H1 (cell line): ENCODE measurements at regions not wholly inside any gene's neighbourhood (a gene's known extent, or its start where the extent isn't known, plus 50 kb on each side); places are given as distances from the start of the nearest gene placed in this dataset.

Source experiments
- CTCF ChIA-PET: fragments of 300-600 bp; sonication (Branson Sonifier 250); formaldehyde crosslinking; loops from one replicate; lab custom pipeline; 2021; ENCODE audit not compliant: partially characterized antibody; lab: Charles Lee
- POLR2A ChIA-PET: fragments of 300-600 bp; sonication (Branson Sonifier 250); formaldehyde crosslinking; loops from one replicate; lab custom pipeline; 2021; ENCODE audit warnings: inconsistent platforms; ENCODE audit not compliant: partially characterized antibody; lab: Charles Lee
- DNase-seq, 2 experiments: peaks; one replicate each; pipeline versions ENCODE4 v3.0.0 to v3.0.0-alpha.2; 2010 to 2022; ENCODE audit warnings: low spot score in 2 of 2, low read depth in 1 of 2, mixed read lengths in 1 of 2
- FAIRE-seq: peaks from 2 replicates; lab custom pipeline; 2011; peaks lifted over from hg19 to GRCh38; lab: Jason Lieb, UNC
- H2AFZ ChIP-seq: 2 replicates; pipeline ENCODE4 v1.8.1; 2012; ENCODE audit warnings: low read length, inconsistent platforms
- H2AK5ac ChIP-seq: 2 replicates; pipeline ENCODE4 v1.6.1; 2013; ENCODE audit warnings: low read depth, low read length
- H2BK120ac ChIP-seq: replicated peaks from 2 replicates; pipeline ENCODE3; 2013; ENCODE audit warnings: low read depth, low read length, inconsistent platforms
- H2BK12ac ChIP-seq: 2 replicates; pipeline ENCODE4 v1.6.1; 2013; ENCODE audit warnings: low read depth, low read length
- H2BK15ac ChIP-seq: 2 replicates; pipeline ENCODE4 v1.6.1; 2013; ENCODE audit warnings: low read length
- H2BK20ac ChIP-seq: 2 replicates; pipeline ENCODE4 v1.6.1; 2013; ENCODE audit warnings: low read length
- H2BK5ac ChIP-seq: 2 replicates; pipeline ENCODE4 v1.6.1; 2013; ENCODE audit warnings: low read depth, low read length
- H3K14ac ChIP-seq: 2 replicates; pipeline ENCODE4 v1.6.1; 2013; ENCODE audit warnings: inconsistent platforms; ENCODE audit not compliant: insufficient read length
- H3K18ac ChIP-seq: 2 replicates; pipeline ENCODE4 v1.6.1; 2013; ENCODE audit warnings: low read length; ENCODE audit errors: extremely low read depth
- H3K23ac ChIP-seq: 2 replicates; pipeline ENCODE4 v1.6.1; 2013; ENCODE audit warnings: inconsistent platforms; ENCODE audit not compliant: insufficient read length
- H3K23me2 ChIP-seq: 2 replicates; pipeline ENCODE4 v1.6.1; 2013; ENCODE audit warnings: low read depth, low read length
- H3K27ac ChIP-seq: 2 replicates; pipeline ENCODE4 v1.6.1; 2011; ENCODE audit warnings: low read depth, low read length, inconsistent platforms
- H3K27me3 ChIP-seq, 4 experiments: replicated peaks in 1 of 4; 1 replicate in 1 of 4; 2 replicates in 3 of 4; pipeline versions ENCODE4 v1.6.1 to v1.8.1; 2011 to 2013; ENCODE audit warnings: low read length in 3 of 4, mild to moderate bottlenecking in 3 of 4, inconsistent platforms in 2 of 4, mixed read lengths in 2 of 4, moderate library complexity in 1 of 4; ENCODE audit not compliant: control insufficient read depth in 3 of 4, insufficient read depth in 3 of 4; ENCODE audit errors: extremely low read depth in 1 of 4
- H3K36me3 ChIP-seq, 4 experiments: 2 replicates each; pipeline versions ENCODE4 v1.6.1 to v1.8.1; 2011 to 2013; ENCODE audit warnings: mild to moderate bottlenecking in 4 of 4, low read length in 3 of 4, moderate library complexity in 2 of 4, control low read depth in 1 of 4, inconsistent platforms in 1 of 4; ENCODE audit not compliant: insufficient read depth in 4 of 4, control insufficient read depth in 2 of 4
- H3K4ac ChIP-seq: replicated peaks from 2 replicates; pipeline ENCODE3; 2013; ENCODE audit warnings: low read length, low read depth, mixed read lengths, inconsistent platforms; ENCODE audit not compliant: insufficient read length
- H3K4me1 ChIP-seq, 4 experiments: replicated peaks in 1 of 4; 1 replicate in 1 of 4; 2 replicates in 3 of 4; pipeline versions ENCODE4 v1.6.1 to v1.8.1; 2011 to 2013; ENCODE audit warnings: low read length in 3 of 4, inconsistent platforms in 2 of 4, mixed read lengths in 1 of 4; ENCODE audit not compliant: insufficient read depth in 4 of 4, control insufficient read depth in 3 of 4
- H3K4me2 ChIP-seq, 2 experiments: 2 replicates each; pipeline versions ENCODE4 v1.6.1 to v1.8.1; 2011 to 2013; ENCODE audit warnings: low read depth in 2 of 2, low read length in 2 of 2, control low read depth in 1 of 2, inconsistent platforms in 1 of 2, mild to moderate bottlenecking in 1 of 2; ENCODE audit not compliant: insufficient read depth in 1 of 2
- H3K4me3 ChIP-seq, 4 experiments: fragments of 200-600, 300-600 bp in 1 of 4; sonication (generic), shearing (Covaris generic), sonication (Bioruptor Twin) in 1 of 4; 2 replicates each; pipeline versions ENCODE4 v1.5.1 to v1.8.1; 2011 to 2016; ENCODE audit warnings: low read length in 4 of 4, low read depth in 3 of 4, control low read depth in 2 of 4, inconsistent platforms in 2 of 4, mild to moderate bottlenecking in 2 of 4, mixed read lengths in 1 of 4, moderate library complexity in 1 of 4; ENCODE audit not compliant: insufficient read depth in 2 of 4; ENCODE audit errors: extremely low read depth in 1 of 4
- H3K56ac ChIP-seq: replicated peaks from 2 replicates; pipeline ENCODE3; 2013; ENCODE audit warnings: low read depth, mild to moderate bottlenecking, mixed read lengths, low read length, inconsistent platforms; ENCODE audit not compliant: insufficient read length
- H3K79me1 ChIP-seq: 2 replicates; pipeline ENCODE4 v1.6.1; 2013; ENCODE audit warnings: low read depth, low read length, control low read depth
- H3K79me2 ChIP-seq, 2 experiments: 2 replicates each; pipeline versions ENCODE4 v1.6.1 to v1.8.1; 2012 to 2013; ENCODE audit warnings: low read length in 2 of 2, mild to moderate bottlenecking in 2 of 2, inconsistent platforms in 1 of 2; ENCODE audit not compliant: insufficient read depth in 2 of 2, control insufficient read depth in 1 of 2
- H3K9ac ChIP-seq, 4 experiments: replicated peaks in 1 of 4; 1 replicate in 1 of 4; 2 replicates in 3 of 4; pipeline versions ENCODE4 v1.6.1 to v1.8.1; 2011 to 2013; ENCODE audit warnings: low read depth in 3 of 4, low read length in 3 of 4, control low read depth in 2 of 4, mild to moderate bottlenecking in 2 of 4, moderate library complexity in 2 of 4, inconsistent platforms in 1 of 4; ENCODE audit errors: extremely low read depth in 1 of 4
- H3K9me3 ChIP-seq, 2 experiments: 2 replicates each; pipeline versions ENCODE4 v1.6.1 to v1.8.1; 2012 to 2013; ENCODE audit warnings: mild to moderate bottlenecking in 2 of 2, moderate library complexity in 2 of 2, control low read depth in 1 of 2, inconsistent platforms in 1 of 2, low read depth in 1 of 2, low read length in 1 of 2, mixed read lengths in 1 of 2; ENCODE audit not compliant: insufficient read depth in 2 of 2
- H4K20me1 ChIP-seq, 2 experiments: replicated peaks in 1 of 2; 2 replicates each; pipeline versions ENCODE3 to v1.8.1; 2011 to 2013; ENCODE audit warnings: inconsistent platforms in 2 of 2, low read length in 2 of 2, mild to moderate bottlenecking in 1 of 2; ENCODE audit not compliant: insufficient read depth in 2 of 2, control insufficient read depth in 1 of 2
- H4K5ac ChIP-seq: 2 replicates; pipeline ENCODE4 v1.6.1; 2013; ENCODE audit warnings: low read length, low read depth, mixed read lengths, inconsistent platforms; ENCODE audit not compliant: insufficient read length
- H4K8ac ChIP-seq: 2 replicates; pipeline ENCODE4 v1.8.0; 2013; ENCODE audit warnings: mild to moderate bottlenecking, moderate library complexity, low read length, inconsistent platforms; ENCODE audit not compliant: insufficient read depth; ENCODE audit errors: extremely low read depth
- H4K91ac ChIP-seq: replicated peaks from 2 replicates; pipeline ENCODE3; 2013; ENCODE audit warnings: low read length, mixed read lengths, inconsistent platforms; ENCODE audit not compliant: insufficient read length
- ASH2L ChIP-seq: fragments of 200-600, 300-600 bp; sonication (generic); IDR thresholded peaks from one replicate; pipeline ENCODE4 v1.7.1; 2017; ENCODE audit warnings: low read length
- CBX5 ChIP-seq: fragments of 300-800, 300-1000 bp; sonication (generic); IDR thresholded peaks from 2 replicates; pipeline ENCODE4 v1.7.1; 2016; ENCODE audit warnings: antibody characterized with exemption, low read length, low read depth
- CHD2 ChIP-seq: IDR thresholded peaks from 2 replicates; pipeline ENCODE4 v1.6.1; 2012; ENCODE audit warnings: low read length, improper control_type of control experiment
- CREB1 ChIP-seq: IDR thresholded peaks from 2 replicates; pipeline ENCODE4 v1.6.1; 2012; ENCODE audit warnings: inconsistent platforms
- EP300 ChIP-seq, 2 experiments: IDR thresholded peaks; 1 replicate in 1 of 2; 2 replicates in 1 of 2; pipeline ENCODE4 v1.6.1; 2011 to 2012; ENCODE audit warnings: low read depth in 2 of 2, low read length in 2 of 2, mild to moderate bottlenecking in 2 of 2, borderline replicate concordance in 1 of 2, inconsistent platforms in 1 of 2, moderate library complexity in 1 of 2
- GABPA ChIP-seq: IDR thresholded peaks from 2 replicates; pipeline ENCODE4 v1.6.1; 2011; ENCODE audit warnings: mild to moderate bottlenecking, low read length, moderate library complexity, borderline replicate concordance; ENCODE audit not compliant: insufficient read depth
- HDAC2 ChIP-seq, 2 experiments: fragments of 300-600 bp in 1 of 2; sonication (generic) in 1 of 2; IDR thresholded peaks; 2 replicates each; pipeline ENCODE4 v1.6.1; 2011 to 2012; ENCODE audit warnings: low read depth in 2 of 2, low read length in 2 of 2, mild to moderate bottlenecking in 2 of 2, moderate library complexity in 2 of 2, borderline replicate concordance in 1 of 2, inconsistent platforms in 1 of 2
- JUN ChIP-seq: IDR thresholded peaks from 2 replicates; pipeline ENCODE4 v1.6.1; 2011; ENCODE audit warnings: low read depth, mild to moderate bottlenecking, improper control_type of control experiment, low read length
- MAFK ChIP-seq: IDR thresholded peaks from 2 replicates; pipeline ENCODE4 v1.6.1; 2012; ENCODE audit warnings: low read depth, mild to moderate bottlenecking, improper control_type of control experiment, low read length
- NANOG ChIP-seq: IDR thresholded peaks from 2 replicates; pipeline ENCODE4 v1.6.1; 2011; ENCODE audit warnings: low read length, low read depth, mild to moderate bottlenecking, inconsistent platforms; ENCODE audit not compliant: insufficient read depth, poor library complexity, severe bottlenecking
- POLR2AphosphoS5 ChIP-seq: IDR thresholded peaks from 2 replicates; pipeline ENCODE4 v1.6.1; 2011; ENCODE audit warnings: low read depth, low read length
- RFX5 ChIP-seq: IDR thresholded peaks from 2 replicates; pipeline ENCODE4 v1.6.1; 2011; ENCODE audit warnings: low read depth, low read length, improper control_type of control experiment, borderline replicate concordance
- SIN3A ChIP-seq, 2 experiments: IDR thresholded peaks in 1 of 2; conservative IDR thresholded peaks in 1 of 2; 2 replicates each; pipeline ENCODE4 v1.6.1; 2011 to 2012; ENCODE audit warnings: low read length in 2 of 2, improper control_type of control experiment in 1 of 2, low read depth in 1 of 2, mild to moderate bottlenecking in 1 of 2
- SP4 ChIP-seq: IDR thresholded peaks from 2 replicates; pipeline ENCODE4 v1.6.1; 2012; ENCODE audit warnings: low read length, inconsistent platforms
- TAF1 ChIP-seq: IDR thresholded peaks from 2 replicates; pipeline ENCODE4 v1.6.1; 2011; ENCODE audit warnings: mild to moderate bottlenecking, low read depth, low read length
- WGBS, 2 experiments: shearing (Covaris generic) in 1 of 2; methylation state at CpG; one replicate each; pipeline versions ENCODE4 v1.1.6 to v1.1.7; 2013 to 2015; ENCODE audit warnings: low lambda C conversion rate in 2 of 2, mixed read lengths in 2 of 2, inconsistent platforms in 1 of 2, low coverage in 1 of 2, missing lambda C conversion rate in 1 of 2; ENCODE audit not compliant: insufficient replicate concordance in 2 of 2, insufficient coverage in 1 of 2, insufficient read length in 1 of 2; ENCODE audit errors: extremely low coverage in 1 of 2, missing lambda C conversion rate in 1 of 2; 5-methylcytosine and 5-hydroxymethylcytosine counted together

- Histone ChIP-seq H4K91ac (no peak overlapping the region), H2BK120ac (no peak overlapping the region), H4K5ac (peak overlapping the region; percentile 36), H3K14ac (no peak overlapping the region), H2BK20ac (no peak overlapping the region), H4K20me1 (no peaks in the 10 kb centered on the region), H3K4me1 (peaks cover 0 to 5% (median 2%) of the 10 kb centered on the region in 4 experiments; a peak in 3 of 7 replicates), H3K79me2 (no peaks in the 10 kb centered on the region), H3K36me3 (no peaks in the 10 kb centered on the region), H3K4me3 (no peak overlapping the region), H3K9ac (no peak overlapping the region), H2AK5ac (no peak overlapping the region), H3K23ac (no peak overlapping the region), H3K9me3 (no peaks in the 10 kb centered on the region), H3K4ac (no peak overlapping the region), H3K18ac (no peak overlapping the region), H2BK12ac (no peak overlapping the region), H3K4me2 (no peak overlapping the region), H2BK5ac (no peak overlapping the region), H3K27ac (no peak overlapping the region), H3K27me3 (no peaks in the 10 kb centered on the region), H2AFZ (no peak overlapping the region), H3K79me1 (no peaks in the 10 kb centered on the region), H3K56ac (no peak overlapping the region), H2BK15ac (no peak overlapping the region), H4K8ac (no peak overlapping the region), H3K23me2 (no peaks in the 10 kb centered on the region)
- 18% methylated on average over 3 of the region's 3 CpGs; no CpG with 5 or more reads in 1 of the 2 experiments for WGBS, 2 experiments
- FAIRE-seq (peak; percentile 72), DNase-seq (peak in 1 of 2 experiments; percentile 43)
- POLR2A ChIA-PET, result no interaction called here
- CTCF ChIA-PET, result no interaction called here
- TF ChIP-seq TAF1, result no peak
- no peak for TF ChIP-seq JUN
- 0 out of 4 replicates have a peak, but pooled peaks of 1 of the 2 experiments have one; percentile 62 for TF ChIP-seq HDAC2 (IDR thresholded peaks at IDR 0.05; ENCODE audit: borderline replicate concordance in 1 of 2, low read depth in 2 of 2, low read length in 2 of 2)
- TF ChIP-seq POLR2AphosphoS5, result no peak
- TF ChIP-seq NANOG, result no peak
- TF ChIP-seq RFX5, result no peak
- no peak for TF ChIP-seq CREB1
- no peak for TF ChIP-seq MAFK
- no peak for TF ChIP-seq CHD2
- TF ChIP-seq SP4, result no peak
- TF ChIP-seq EP300 (IDR thresholded peaks at IDR 0.05; ENCODE audit: borderline replicate concordance in 1 of 2, low read depth in 2 of 2, low read length in 2 of 2), result no peak
- no peak for TF ChIP-seq ASH2L
- TF ChIP-seq CBX5, result no peak
- TF ChIP-seq SIN3A (conservative IDR thresholded peaks at IDR 0.05 in 1 of 2, IDR thresholded peaks at IDR 0.05 in 1 of 2; ENCODE audit: low read depth in 1 of 2, low read length in 2 of 2), result no peak
- no peak for TF ChIP-seq GABPA
These were observed 738.3 kb upstream of the SLITRK5 start for GRCh38 chr13:86932776-86933334.
